ENCODE measurements at regions not wholly inside any gene's neighbourhood (a gene's known extent, or its start where the extent isn't known, plus 50 kb on each side); places are given as distances from the start of the nearest gene placed in this dataset.

DNA sequence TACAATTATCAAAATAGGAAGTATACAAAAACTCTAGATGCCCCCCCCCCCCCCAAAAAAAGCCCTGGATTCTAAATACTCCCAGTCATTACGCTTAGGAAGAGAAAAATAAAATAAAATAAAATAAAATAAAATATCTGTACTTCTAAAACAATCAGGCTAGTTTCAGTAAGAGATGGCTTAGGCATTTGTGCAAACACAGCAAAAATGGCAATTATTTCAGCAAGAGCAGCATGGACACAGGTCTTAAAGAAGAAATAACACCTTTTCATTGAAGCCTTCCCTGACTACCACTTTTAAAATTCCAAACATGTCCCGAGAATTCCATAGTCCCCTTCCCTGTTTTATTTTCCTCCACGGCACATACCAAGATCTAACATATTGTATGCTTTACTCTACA lies 218.6 kb upstream of the POU5F2 start:
- H2AFZ ChIP-seq (replicated peaks; ENCODE audit: low read length, poor library complexity), result no peak overlapping the region
- no peaks in the 10 kb centered on the region for H3K79me1 ChIP-seq (ENCODE audit: low read depth in 1 of 2, low read length in 2 of 2)
- dilution Hi-C loops (cut with HindIII; ENCODE audit: low sequenced_read_pairs, unreplicated experiment), result no loop called here
- no peak for ATAC-seq (ENCODE audit: low read depth)
- no peak overlapping the region for H3K27ac ChIP-seq (ENCODE audit: insufficient read depth, low read length)
- no peak overlapping the region for H3K9ac ChIP-seq (ENCODE audit: low read depth, low read length)
- no peak overlapping the region for H4K8ac ChIP-seq (ENCODE audit: low read depth in 2 of 2, low read length in 2 of 2)
- no peaks in the 10 kb centered on the region for H3K9me3 ChIP-seq (ENCODE audit: control insufficient read depth, insufficient read depth, low read length)
- no peak overlapping the region for H4K5ac ChIP-seq (ENCODE audit: low read depth, low read length)
- no peak overlapping the region for H3K23ac ChIP-seq (ENCODE audit: low read depth, low read length)
- BruUV-seq (replicated peaks), result no TSS peak
- no peak overlapping the region for H2AK9ac ChIP-seq (replicated peaks; ENCODE audit: low read depth, low read length, poor library complexity)
- H2BK120ac ChIP-seq (ENCODE audit: low read depth, low read length), result no peak overlapping the region
- no peak overlapping the region for H2BK20ac ChIP-seq (ENCODE audit: low read depth, low read length)
- in situ Hi-C loops (cut with MboI; ENCODE audit: low sequenced_read_pairs), result no loop called here
- no peak overlapping the region for H4K91ac ChIP-seq (ENCODE audit: insufficient read depth, low read depth, low read length)
- H3K27me3 ChIP-seq (ENCODE audit: control insufficient read depth, insufficient read depth, low read length), result no peaks in the 10 kb centered on the region
- POLR2A ChIA-PET (ENCODE audit: unreplicated experiment), result no interaction called here
- H4K20me1 ChIP-seq (ENCODE audit: insufficient read depth, low read length), result no peaks in the 10 kb centered on the region
- 100% methylated on average over 2 of the region's 3 CpGs; no CpG with 5 or more reads in 1 of the 2 experiments for WGBS, 2 experiments (ENCODE audit: extremely low coverage in 2 of 2, insufficient read length in 1 of 2)
- H3K4ac ChIP-seq (ENCODE audit: low read depth, low read length), result no peak overlapping the region
- no peak overlapping the region for H3K4me3 ChIP-seq (ENCODE audit: insufficient read depth, low read depth, low read length)
- no peak overlapping the region for H3K14ac ChIP-seq (replicated peaks; ENCODE audit: low read depth, low read length)
- H3K4me2 ChIP-seq (ENCODE audit: low read depth, low read length), result no peak overlapping the region
- TF ChIP-seq CEBPB (IDR thresholded peaks at IDR 0.05; ENCODE audit: low read depth, low read length) (no peak), MAFK (IDR thresholded peaks at IDR 0.05; ENCODE audit: low read depth, low read length) (peak; percentile 69)
- no peaks in the 10 kb centered on the region for H3K4me1 ChIP-seq (ENCODE audit: control insufficient read depth, insufficient read depth, low read length)
- CTCF ChIA-PET, result interaction anchor here (0.6 kb wide), 1 partner anchor 28 kb away, joined by 5 read pairs; no protein-coding TSS in a partner anchor
- H3K9me1 ChIP-seq (ENCODE audit: insufficient read depth, low read length), result no peaks in the 10 kb centered on the region
- no peak overlapping the region for H2BK15ac ChIP-seq (ENCODE audit: low read depth, low read length)
- H3K56ac ChIP-seq (ENCODE audit: extremely low read depth, insufficient read depth, low read length), result no peak overlapping the region
- no peak overlapping the region for H2BK5ac ChIP-seq (ENCODE audit: low read depth, low read length, poor library complexity, severe bottlenecking)
- H3K18ac ChIP-seq (ENCODE audit: low read depth, low read length), result no peak overlapping the region
- DNase-seq, result no peak
- H2AK5ac ChIP-seq (ENCODE audit: low read depth, low read length), result no peak overlapping the region
- intact Hi-C loops (cut with micrococcal nuclease), result no loop called here
- H3K36me3 ChIP-seq (ENCODE audit: control insufficient read depth, insufficient read depth, low read length), result no peaks in the 10 kb centered on the region
